ENCODE measurements at regions not wholly inside any gene's neighbourhood (a gene's known extent, or its start where the extent isn't known, plus 50 kb on each side); places are given as distances from the start of the nearest gene placed in this dataset.
A peak's percentile ranks its signal among the peaks of the same experiment; 100 is the strongest.

DNA sequence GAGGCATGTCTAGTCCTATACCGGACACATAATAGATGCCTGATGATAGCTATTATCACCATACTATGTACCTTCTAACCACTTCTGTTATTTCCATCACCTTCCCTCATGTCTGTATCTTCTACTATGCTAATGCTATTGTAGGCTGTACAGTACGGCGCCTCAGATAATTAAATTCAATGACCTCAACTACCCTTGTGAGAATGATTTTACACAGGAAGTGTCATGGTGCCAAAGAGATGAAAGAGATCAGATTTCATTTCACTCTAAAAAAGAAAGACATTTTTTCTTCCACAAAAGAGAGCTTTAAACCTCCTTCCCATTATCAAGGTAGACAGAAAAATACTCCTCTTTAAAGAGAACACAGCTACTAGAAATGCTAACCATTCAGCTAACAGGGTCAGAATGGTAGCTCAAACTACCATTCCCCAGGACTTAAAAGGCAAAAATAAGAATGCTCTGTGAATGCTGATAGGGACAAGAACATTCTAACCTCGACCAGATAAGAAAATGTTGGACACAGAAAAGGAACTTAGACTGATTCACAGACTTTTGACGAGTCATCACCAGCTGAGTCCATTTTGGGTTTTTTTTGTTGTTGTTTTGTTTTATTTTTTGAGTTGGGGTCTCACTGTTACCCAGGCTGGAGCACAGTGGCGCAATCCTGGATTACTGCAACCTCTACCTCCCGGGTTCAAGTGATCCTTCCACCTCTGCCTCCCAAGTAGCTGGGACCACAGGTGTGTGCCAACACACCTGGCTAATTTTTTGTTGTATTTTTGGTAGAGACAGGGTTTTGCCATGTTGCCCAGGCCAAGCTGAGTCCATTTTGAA, 99.2 kb upstream of the RAPGEF2 start:
- DNase-seq (ENCODE audit: low read depth in 3 of 3, low spot score in 2 of 3) = no peak

DNA sequence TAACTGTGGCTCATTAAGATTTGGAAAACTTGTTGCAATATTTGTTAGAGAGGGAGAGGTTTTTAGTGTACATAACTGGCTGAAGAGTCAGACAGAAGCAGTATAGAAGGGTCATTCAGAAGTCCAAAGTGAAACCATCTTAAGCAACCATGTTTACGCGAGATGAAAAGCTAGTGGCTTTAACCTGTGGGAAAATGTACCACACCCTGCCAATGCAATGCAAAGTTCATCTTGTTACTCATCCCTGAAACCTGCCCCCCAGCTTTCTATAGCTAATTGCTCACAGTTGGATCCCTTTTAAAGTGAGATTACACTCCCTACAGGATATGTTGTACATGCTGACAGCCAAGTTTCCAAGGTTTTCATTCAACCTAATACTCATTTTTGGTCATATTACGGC, 96.7 kb upstream of the RAPGEF2 start:
- DNase-seq (ENCODE audit: low read depth in 3 of 3, low spot score in 2 of 3) = no peak

DNA sequence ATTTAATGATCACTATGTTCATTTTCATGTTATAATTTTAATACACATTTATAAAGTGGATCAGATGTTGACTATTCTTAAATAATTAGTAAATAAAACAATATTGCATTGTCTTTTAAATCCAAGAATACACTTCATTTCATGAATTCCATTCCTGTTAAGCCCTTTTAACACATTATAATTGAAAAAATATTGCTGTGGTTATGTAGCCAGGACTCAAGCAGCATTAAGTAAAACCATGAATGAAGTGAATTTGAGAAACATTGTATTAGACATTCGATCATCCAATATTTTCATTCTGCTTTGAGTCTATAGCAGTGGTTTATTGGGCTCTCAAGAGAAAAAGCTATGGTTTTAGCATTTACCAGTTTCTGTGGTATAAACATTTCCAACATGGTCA, 94.2 kb upstream of the RAPGEF2 start:
- no peak for DNase-seq (ENCODE audit: low read depth in 3 of 3, low spot score in 2 of 3)

DNA sequence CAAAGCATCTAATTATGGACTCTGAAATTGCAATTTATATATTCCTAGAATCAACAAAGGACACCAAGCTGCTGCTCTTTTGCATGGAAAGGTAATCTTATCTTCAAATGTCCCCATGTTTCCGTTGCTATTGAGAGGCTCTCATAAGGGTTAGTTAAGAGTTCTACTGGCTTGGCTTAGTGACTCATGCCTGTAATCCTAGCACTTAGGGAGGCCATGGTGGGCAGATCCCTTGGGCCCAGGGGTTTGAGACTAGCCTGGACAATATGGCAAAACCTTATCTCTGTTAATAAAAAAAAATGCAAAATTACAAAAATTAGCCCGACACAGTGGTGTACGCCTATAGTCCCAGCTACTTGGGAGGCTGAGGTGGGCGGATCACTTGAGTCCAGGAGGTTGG, 93.4 kb upstream of the RAPGEF2 start:
- no peak for DNase-seq (ENCODE audit: low read depth in 3 of 3, low spot score in 2 of 3)

DNA sequence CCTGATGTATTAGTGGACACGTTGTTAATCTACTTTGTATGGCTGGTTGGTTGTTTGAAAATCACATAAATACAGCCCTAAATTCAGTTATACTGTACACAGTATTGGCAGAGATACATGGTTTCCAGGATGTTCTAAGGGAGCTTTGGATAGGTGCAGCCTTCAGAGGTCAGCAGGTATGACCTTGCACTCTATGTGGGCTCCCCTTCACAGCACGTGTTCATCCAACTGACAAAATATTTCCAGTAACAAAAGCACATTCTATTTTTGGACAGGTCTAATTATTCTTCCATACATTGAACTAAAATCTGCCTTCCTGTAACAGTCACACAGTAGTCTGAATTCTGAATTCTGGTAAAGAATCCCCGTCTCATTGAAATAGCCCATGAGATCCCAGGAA, 92.8 kb upstream of the RAPGEF2 start:
- no peak for DNase-seq (ENCODE audit: low read depth in 3 of 3, low spot score in 2 of 3)

DNA sequence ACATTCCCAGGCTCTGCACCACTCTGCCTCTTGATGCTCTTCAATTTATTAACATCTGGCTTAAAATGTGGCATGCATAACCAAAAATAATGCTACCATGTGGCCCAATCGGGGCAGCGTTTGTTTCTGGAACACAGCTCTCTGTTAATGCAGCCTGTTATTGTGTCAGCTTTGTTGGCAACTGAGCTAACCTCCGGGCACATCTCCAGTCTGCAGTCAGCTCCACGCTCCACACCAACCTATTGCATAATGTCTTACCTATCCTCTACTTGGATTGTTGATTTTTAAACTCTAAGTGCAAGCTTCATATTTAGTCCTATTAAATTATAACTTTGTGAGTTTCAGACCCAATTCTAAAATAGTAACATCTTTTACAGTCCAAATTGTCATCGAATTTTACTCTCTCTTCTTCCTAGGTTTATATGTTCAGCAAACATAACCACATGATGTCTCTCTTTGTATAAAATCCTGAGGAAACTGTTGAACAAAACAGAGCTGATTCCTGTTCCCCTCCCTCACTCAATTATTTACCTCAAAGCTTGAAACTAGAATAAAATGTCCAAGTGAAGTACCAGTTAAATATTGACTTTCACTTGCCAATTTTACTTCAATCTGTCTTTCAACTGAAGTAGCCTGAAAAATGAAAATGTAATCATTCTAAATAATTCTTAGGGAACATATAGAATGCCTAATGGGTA, 92.2 kb upstream of the RAPGEF2 start:
- no peak for DNase-seq (ENCODE audit: low read depth in 3 of 3, low spot score in 2 of 3)

DNA sequence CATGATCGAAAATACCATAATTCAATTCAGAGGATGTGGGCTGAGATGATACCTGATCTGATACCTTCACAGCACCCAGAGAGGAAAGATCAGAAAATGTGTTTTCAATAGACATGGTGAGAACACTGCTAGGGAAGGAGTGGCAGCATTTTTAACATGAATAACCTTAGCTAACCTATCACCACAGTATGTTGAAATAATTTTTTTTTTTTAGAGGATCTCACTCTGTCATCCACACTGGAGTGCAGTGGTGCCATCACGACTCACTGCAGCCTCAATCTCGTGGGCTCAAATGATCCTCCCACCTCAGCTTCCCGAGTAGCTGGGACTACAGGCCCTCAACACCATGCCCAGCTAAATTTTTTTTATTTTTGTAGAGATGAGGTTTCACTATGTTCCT, 90.5 kb upstream of the RAPGEF2 start:
- no peak for DNase-seq (ENCODE audit: low read depth in 3 of 3, low spot score in 2 of 3)

DNA sequence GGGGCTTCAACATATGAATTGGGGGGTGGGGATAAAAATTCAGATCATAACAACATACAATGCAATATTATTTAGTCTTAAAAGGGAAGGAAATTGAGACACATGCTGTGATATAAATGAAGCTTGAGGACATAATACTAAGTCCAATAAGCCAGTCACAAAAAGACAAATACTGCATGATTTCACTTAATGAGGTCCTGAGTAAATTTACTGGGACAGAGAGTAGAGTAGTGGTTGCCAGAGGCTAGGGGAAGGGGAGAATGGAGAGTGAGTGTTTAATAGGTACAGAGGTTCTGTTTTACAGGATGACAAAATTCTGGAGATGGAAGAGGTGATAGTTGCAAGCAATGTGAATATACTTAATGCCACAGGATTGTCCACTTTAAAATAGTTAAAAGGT, 89.2 kb upstream of the RAPGEF2 start:
- no peak for DNase-seq (ENCODE audit: low read depth in 3 of 3, low spot score in 2 of 3)

DNA sequence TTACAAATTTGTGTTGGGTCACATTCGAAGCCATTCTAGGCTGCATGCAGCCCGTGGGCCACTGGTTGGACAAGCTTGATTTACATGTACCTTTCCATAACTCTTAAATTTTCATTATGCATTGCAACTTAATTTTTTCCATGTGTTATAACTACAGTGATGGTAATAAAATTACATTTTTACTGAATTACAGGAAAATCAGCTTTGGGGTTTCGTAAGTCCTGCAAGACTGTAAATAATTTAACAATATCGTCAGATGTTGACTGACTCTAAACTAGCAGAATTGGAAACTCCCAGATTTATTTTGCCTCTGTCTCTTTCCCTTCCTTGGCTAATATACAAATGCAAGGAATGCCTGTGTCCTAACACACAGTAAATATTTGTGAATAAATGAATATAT, 88.0 kb upstream of the RAPGEF2 start:
- no peak for DNase-seq (ENCODE audit: low read depth in 3 of 3, low spot score in 2 of 3)

DNA sequence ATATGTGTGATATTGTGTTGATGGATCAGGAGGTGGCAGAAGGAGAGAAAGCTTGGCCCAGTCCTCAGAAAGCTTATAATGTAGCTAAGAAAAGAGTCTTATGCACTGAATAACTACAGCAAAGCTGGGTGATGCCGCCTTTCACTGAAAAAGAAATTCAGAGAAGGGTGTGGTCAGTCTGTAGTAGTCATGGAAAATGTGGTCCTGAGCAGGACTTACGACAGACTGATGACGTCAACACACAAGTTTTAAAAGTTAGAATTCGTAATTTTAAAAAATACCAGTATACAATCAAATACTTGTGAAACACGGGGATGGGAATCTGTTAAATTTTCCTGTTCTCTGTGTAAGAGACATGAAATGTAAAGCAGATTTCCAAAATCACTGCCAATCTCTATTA, 87.0 kb upstream of the RAPGEF2 start:
- DNase-seq (ENCODE audit: low read depth in 3 of 3, low spot score in 2 of 3) = no peak

DNA sequence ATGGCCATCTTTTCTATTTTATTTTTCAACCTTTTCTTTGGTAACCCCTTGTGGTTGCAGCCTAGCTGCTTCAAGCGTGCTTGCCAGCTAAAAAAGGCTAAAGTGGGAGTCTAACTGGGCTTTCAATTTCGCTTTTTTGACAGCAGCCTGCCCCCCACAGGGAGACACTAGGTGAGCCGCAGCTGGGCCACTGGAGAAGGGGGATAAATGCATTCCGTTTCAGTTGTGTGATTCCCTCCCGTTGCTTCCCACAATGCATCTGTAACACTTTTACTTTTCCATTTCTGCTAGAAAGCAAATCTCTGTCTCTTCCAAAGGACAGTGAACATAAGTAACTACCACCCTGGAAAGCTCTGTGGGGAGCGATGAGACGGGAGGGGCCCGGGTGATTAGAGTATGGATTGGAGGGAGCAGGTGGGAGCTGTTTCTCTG, 86.3 kb upstream of the RAPGEF2 start:
- DNase-seq (ENCODE audit: low read depth in 3 of 3, low spot score in 2 of 3) = peak in 1 of 3 donors; percentile 27

DNA sequence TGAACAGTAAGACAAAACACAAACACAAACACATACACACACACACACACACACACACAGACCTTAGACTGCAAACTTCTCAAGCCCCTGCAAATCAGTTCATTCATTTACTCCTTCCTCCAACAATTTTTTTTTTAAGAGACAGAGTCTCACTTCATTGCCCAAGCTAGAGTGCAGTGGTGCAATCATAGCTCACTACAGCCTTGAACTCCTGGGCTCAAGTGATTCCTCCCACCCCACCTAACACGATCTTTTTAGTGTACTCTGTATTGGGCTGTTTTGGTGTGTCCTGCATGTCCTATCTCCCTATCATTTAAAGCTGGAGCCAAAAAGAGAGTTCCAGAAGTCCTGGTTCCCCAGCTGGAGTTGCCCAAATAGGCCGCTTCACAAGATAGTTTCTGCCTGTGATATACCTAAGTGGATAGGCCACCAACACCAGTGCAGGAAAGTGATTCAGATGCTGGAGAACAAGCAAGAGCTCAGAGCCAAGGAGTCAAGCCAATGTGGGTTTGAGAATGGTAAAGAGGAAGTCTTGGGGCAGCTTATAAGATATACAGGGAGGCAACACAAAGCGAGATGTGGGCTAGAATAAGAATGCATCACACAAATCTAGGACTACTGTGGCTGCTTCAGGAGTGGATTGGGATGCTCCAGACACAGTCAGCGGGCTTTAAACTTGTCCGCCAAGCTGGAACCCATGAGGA, 85.4 kb upstream of the RAPGEF2 start:
- no peak for DNase-seq (ENCODE audit: low read depth in 3 of 3, low spot score in 2 of 3)

DNA sequence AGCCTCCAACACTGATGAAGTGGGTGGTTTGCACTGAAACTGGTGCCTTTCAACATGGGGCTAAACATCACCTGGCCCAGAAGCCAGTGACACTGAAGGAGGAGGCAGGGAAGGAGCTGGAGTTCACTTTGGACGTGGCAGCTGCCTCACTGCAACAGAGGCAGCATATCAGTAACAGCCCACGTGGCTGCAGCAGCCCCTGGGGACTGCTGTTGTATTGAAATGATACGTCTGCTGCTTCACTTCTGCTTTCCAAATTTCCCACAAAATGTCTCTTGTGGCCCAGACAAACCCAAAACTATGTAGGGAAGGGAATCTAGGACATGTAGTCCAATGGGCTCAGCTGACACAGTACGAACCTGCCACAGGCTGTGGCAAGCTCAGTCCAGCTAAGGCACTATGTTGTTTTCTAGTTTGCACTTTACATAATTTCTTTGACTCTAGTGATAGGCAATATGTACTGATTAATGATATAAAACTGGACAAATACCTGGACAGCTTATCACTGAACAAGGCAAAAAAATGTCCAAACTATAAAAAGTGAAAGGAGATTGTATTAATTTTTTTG, 84.7 kb upstream of the RAPGEF2 start:
- DNase-seq (ENCODE audit: low read depth in 3 of 3, low spot score in 2 of 3) = no peak

DNA sequence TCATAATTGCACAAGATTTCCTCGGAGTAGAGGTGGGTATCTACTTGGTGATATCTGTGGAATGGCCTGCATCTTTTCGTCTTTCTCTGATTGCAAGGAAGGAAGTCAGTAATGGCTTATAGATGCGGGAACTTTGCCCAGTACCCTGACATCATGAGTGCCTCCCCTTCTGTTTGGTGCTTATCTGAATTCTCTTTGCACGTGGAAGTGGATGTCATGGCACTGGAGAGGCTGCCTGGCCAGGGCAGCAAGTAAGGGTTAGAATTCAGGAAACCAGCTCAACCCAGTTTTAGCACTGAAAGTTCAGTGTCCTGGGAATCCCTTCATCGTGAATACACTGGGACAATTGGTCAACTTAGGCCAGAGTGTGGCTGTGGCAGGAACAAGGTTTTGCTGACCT, 83.5 kb upstream of the RAPGEF2 start:
- DNase-seq (ENCODE audit: low read depth in 3 of 3, low spot score in 2 of 3) = no peak

DNA sequence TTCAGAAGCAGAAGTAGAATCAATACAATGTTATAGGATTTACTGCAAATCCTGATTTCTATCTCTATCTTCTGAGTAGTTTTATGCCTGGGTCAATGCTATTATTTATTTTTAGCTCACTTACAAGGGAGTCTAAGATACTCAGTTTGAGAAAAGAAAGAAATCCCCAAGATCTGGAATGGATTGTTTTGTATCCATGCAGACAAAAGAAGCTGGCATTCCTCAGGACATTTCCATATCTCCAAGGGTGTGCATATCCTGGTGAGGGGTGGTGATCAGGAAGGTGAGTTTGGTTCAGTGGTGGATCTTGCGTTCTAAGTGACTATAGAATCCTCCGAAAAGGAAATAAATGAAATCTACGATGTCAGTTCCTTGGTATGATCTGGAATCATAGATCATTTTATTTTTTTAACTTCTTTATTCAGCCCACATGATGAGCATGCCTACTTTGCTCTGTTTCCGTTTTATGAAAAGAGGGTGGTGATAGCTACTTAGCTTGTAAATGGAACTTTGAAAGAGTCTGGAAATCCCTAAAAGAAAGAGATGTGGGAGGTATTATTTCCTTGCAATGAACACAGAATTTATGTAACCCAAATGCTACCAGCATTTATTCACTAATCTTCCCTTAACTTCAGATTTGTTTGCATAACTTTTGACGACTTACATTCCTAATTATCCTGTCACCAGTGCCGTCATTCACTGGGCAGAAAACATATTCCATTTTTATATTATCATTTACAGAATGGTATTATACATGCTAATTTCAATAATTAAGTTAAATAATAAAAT, 81.1 kb upstream of the RAPGEF2 start:
- DNase-seq (ENCODE audit: low read depth in 3 of 3, low spot score in 2 of 3) = no peak

DNA sequence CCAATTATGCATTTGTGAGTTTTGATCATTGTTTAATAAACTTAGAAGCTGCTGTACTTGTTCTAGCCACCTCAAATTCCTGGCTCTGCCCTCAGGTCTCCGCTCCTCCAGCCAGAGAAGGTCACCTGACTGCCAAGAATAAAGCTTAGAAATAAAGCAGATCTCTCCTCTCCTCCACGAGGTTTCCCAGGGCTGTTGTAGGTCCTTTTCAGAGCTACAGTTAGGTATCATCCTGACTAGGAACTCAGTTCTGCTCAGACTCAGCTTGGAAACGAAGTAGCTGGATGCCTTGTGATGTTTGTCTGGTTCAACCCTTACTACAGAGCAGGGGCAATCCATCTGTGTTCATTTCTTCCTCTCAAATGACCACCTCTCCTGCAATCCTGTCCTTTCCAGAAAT, 79.1 kb upstream of the RAPGEF2 start:
- no peak for DNase-seq (ENCODE audit: low read depth in 3 of 3, low spot score in 2 of 3)

DNA sequence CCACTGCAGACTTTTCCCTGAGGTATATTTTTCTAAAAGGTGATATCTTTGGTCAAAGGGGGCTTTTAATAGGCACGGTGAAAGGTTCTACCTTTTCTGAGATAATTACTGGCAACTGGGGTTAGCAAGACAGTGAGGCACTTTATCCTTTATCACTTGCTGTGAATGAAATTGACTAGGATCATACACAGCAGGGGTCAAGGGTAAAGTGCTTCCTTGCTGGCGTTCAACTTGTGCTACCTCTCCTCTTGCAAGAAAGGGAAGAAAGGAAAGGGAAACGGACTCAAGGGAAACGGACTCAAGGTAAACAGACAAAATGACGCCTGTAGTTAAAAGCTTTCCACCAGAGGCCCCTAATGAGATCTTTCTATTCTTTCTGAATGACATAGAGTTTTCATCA, 78.6 kb upstream of the RAPGEF2 start:
- no peak for DNase-seq (ENCODE audit: low read depth in 3 of 3, low spot score in 2 of 3)

DNA sequence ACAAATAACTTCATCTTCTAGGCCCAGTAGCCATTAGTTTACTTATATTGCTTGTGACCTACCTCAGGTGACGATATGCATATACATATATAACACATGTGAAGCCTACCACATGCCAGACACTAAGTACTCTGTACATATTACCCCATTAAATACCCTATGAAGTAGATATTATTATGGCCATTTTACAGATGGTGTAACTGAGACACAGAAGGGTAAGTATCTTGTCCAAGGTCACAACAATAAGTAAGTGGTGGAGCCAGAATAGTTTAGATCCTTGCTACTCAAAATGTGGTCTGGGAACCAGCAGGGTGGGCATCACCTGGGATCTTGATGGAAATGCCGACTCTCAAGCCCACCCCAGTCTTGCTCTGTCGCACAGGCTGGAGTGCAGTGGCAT, 78.1 kb upstream of the RAPGEF2 start:
- DNase-seq (ENCODE audit: low read depth in 3 of 3, low spot score in 2 of 3) = no peak

DNA sequence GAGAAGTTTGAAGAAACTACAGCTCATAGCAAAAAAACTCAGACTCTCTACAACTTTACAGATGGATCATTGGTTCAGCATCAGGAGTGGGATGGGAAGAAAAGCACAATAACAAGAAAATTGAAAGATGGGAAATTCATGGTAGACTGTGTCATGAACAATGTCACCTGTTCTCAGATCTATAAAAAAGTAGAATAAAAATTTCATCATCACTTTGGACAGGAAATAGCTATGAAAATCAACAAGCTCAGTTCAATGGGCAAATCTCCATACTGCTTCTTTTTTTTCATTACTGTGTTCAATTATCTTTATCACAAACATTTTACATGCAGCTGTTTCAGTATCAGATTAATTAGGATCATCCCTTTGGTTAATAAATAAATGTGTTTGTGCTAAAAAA, 76.5 kb upstream of the RAPGEF2 start:
- DNase-seq (ENCODE audit: low read depth in 3 of 3, low spot score in 2 of 3) = no peak

DNA sequence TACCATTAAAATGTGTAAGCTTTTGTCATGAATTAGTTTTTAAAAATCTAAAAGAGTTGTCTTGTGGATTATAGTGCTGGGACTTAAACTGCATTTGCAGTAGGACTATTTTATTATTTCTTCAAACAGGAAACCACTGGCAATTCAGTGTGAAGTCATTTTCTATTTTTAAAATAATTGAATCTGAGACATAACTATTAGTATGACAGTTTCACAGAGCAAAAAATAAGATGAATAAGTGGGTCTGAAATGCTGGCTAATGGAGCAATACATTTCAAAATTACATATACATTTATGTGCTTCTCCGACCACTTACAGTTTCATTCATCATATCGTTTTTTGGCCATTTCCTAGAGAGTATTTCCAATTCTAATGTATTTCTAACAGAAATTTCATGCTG, 75.3 kb upstream of the RAPGEF2 start:
- no peak for DNase-seq (ENCODE audit: low read depth in 3 of 3, low spot score in 2 of 3)

DNA sequence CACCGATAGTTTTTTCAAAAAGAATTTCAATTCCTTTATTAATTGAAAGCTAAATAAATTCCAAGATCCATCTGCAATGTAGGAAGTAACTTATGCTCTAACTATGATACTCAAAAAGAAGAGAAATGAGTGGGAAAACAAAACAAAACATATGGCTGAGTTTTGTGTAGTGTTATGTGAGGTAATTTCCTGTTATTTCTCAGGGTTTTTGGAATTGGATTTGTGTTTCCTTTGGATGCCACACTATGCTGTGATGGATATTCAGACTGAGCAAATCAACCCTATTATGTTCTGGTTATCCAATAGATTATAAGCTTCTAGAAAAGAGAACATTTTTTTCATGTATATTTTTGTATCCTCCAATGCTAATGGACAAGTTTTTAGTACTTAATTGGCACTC, 73.4 kb upstream of the RAPGEF2 start:
- no peak for DNase-seq (ENCODE audit: low read depth in 3 of 3, low spot score in 2 of 3)

Measured in right renal cortex interstitium (tissue), 3 donors.